ENCODE measurements at regions not wholly inside any gene's neighbourhood (a gene's known extent, or its start where the extent isn't known, plus 50 kb on each side); places are given as distances from the start of the nearest gene placed in this dataset.

DNA sequence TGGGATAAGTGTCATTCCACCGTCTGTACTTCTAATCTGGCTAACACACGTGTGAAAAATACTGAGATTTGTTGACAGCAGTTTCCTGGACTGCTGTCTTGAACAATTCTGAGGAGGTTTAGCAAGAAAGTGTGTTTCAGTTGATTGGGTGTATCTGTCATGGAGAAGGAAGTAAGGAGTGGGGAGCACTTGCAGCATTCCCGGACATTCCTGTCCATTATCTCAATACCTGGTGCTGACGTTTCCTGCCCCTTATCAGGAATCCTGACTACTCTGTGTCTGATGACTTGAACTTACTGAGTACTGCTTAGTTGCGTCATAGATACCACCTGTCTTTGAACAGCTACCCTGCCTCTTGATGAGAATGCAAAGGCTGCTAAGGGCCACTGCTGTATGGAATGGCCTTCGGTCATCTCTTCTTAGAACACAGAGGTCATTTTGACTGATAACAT is 72.0 kb upstream of the VKORC1L1 start:
- TF ChIP-seq, protein P1, sequence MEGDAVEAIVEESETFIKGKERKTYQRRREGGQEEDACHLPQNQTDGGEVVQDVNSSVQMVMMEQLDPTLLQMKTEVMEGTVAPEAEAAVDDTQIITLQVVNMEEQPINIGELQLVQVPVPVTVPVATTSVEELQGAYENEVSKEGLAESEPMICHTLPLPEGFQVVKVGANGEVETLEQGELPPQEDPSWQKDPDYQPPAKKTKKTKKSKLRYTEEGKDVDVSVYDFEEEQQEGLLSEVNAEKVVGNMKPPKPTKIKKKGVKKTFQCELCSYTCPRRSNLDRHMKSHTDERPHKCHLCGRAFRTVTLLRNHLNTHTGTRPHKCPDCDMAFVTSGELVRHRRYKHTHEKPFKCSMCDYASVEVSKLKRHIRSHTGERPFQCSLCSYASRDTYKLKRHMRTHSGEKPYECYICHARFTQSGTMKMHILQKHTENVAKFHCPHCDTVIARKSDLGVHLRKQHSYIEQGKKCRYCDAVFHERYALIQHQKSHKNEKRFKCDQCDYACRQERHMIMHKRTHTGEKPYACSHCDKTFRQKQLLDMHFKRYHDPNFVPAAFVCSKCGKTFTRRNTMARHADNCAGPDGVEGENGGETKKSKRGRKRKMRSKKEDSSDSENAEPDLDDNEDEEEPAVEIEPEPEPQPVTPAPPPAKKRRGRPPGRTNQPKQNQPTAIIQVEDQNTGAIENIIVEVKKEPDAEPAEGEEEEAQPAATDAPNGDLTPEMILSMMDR (conservative IDR thresholded peaks at IDR 0.05 in 1 of 2, IDR thresholded peaks at IDR 0.05 in 1 of 2; ENCODE audit: low read depth in 1 of 2, low read length in 2 of 2) = no peak
- no peak for TF ChIP-seq EZH2 (IDR thresholded peaks at IDR 0.05; ENCODE audit: low read length, missing control alignments)

Measured in fibroblast of lung (primary cell).